ENCODE measurements at regions not wholly inside any gene's neighbourhood (a gene's known extent, or its start where the extent isn't known, plus 50 kb on each side); places are given as distances from the start of the nearest gene placed in this dataset.

DNA sequence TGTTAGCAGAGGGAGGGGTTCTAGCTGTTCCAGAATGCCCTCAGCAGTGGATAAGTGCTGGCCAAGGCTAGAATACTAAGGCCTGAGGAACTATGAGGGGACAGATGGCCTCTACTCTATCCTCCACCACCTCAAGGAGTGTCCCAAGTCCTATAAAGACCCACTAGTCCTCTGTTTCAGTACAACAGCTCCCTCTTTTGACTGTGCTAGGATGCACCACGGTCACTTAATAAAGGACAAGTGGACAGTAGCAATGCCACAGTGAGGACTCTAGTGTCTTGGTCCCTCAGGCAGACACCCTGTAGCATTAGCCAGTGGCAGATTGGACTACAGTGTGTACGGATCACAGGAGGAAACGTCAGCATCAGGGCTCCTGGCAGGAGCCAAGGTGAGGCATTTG is 171.8 kb upstream of the PROK2 start:
- peaks cover 7% of the 10 kb centered on the region for H3K4me1 Mint-ChIP-seq (ENCODE audit: low read depth, unreplicated experiment)
- peaks cover 4% of the 10 kb centered on the region for H3K36me3 Mint-ChIP-seq (ENCODE audit: unreplicated experiment)
- H3K27me3 Mint-ChIP-seq (ENCODE audit: unreplicated experiment), result no peaks in the 10 kb centered on the region
- no peak overlapping the region for H3K27ac Mint-ChIP-seq (ENCODE audit: unreplicated experiment)
- TF ChIP-seq, protein P1, sequence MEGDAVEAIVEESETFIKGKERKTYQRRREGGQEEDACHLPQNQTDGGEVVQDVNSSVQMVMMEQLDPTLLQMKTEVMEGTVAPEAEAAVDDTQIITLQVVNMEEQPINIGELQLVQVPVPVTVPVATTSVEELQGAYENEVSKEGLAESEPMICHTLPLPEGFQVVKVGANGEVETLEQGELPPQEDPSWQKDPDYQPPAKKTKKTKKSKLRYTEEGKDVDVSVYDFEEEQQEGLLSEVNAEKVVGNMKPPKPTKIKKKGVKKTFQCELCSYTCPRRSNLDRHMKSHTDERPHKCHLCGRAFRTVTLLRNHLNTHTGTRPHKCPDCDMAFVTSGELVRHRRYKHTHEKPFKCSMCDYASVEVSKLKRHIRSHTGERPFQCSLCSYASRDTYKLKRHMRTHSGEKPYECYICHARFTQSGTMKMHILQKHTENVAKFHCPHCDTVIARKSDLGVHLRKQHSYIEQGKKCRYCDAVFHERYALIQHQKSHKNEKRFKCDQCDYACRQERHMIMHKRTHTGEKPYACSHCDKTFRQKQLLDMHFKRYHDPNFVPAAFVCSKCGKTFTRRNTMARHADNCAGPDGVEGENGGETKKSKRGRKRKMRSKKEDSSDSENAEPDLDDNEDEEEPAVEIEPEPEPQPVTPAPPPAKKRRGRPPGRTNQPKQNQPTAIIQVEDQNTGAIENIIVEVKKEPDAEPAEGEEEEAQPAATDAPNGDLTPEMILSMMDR (IDR thresholded peaks at IDR 0.05; ENCODE audit: partially characterized antibody, unreplicated experiment), result no peak
- no peak for DNase-seq
- no peak overlapping the region for H3K4me3 Mint-ChIP-seq (ENCODE audit: unreplicated experiment)
- H3K9me3 Mint-ChIP-seq (ENCODE audit: unreplicated experiment), result peaks cover 3% of the 10 kb centered on the region

- Mint-ChIP-seq H3K27me3 (ENCODE audit: unreplicated experiment) (no peaks in the 10 kb centered on the region), H3K4me3 (ENCODE audit: unreplicated experiment) (no peak overlapping the region), H3K4me1 (ENCODE audit: low read depth, unreplicated experiment) (peaks cover 7% of the 10 kb centered on the region), H3K36me3 (ENCODE audit: unreplicated experiment) (peaks cover 4% of the 10 kb centered on the region), H3K27ac (ENCODE audit: unreplicated experiment) (no peak overlapping the region), H3K9me3 (ENCODE audit: unreplicated experiment) (peaks cover 3% of the 10 kb centered on the region)
- TF ChIP-seq, protein P1 (IDR thresholded peaks at IDR 0.05; ENCODE audit: partially characterized antibody, unreplicated experiment), result no peak
- no peak for DNase-seq
Observed at GRCh38 chr3:71956069-71956340, 171.1 kb upstream of the PROK2 start.

DNA sequence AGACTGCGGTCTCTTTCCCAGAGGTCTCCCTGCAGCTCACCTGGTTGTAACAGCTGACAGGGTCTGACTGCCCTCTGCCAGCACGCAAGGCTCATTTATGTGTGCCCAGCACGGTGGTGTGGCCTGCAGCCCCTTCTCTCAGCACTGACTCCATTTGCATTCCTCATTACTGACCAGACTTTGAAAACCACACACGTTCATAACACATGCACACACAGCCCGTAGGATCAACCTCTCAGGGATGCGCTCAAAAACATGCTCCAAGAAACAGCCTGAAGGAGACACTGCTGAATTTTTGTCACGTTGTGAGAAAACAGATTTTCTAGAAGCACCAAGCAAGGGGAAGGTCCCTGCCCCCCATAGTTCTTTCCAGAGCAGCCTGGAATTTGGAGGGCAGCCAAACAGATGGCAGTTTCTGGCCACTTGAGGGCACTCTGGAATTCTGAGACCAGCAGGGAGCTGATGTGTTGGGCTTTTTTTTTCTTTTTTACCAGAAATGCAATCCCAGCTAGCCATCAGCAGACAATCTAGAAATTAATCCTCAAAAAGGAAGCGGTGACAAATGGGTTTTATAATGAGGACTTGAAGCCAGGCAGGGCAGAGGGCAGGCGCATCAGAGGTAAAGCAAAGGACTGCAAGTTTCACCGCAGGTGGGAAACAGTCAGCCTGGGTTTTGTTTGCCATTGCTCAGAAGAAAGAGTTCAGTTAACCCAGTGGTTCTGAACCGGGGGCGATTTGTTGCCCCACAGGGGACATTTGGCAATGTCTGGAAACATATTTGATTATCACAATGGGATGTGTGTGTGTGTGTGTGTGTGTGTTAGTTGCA is 170.5 kb upstream of the PROK2 start:
- H3K4me1 Mint-ChIP-seq (ENCODE audit: low read depth, unreplicated experiment), result peaks cover 7% of the 10 kb centered on the region
- TF ChIP-seq, protein P1 (IDR thresholded peaks at IDR 0.05; ENCODE audit: partially characterized antibody, unreplicated experiment), result no peak
- H3K9me3 Mint-ChIP-seq (ENCODE audit: unreplicated experiment), result peaks cover 3% of the 10 kb centered on the region
- no peak overlapping the region for H3K27ac Mint-ChIP-seq (ENCODE audit: unreplicated experiment)
- peak; percentile 63 for DNase-seq
- H3K4me3 Mint-ChIP-seq (ENCODE audit: unreplicated experiment), result no peak overlapping the region
- no peaks in the 10 kb centered on the region for H3K27me3 Mint-ChIP-seq (ENCODE audit: unreplicated experiment)
- H3K36me3 Mint-ChIP-seq (ENCODE audit: unreplicated experiment), result peaks cover 4% of the 10 kb centered on the region

- H3K9me3 Mint-ChIP-seq (ENCODE audit: unreplicated experiment), result no peaks in the 10 kb centered on the region
- H3K4me1 Mint-ChIP-seq (ENCODE audit: low read depth, unreplicated experiment), result peaks cover 7% of the 10 kb centered on the region
- H3K4me3 Mint-ChIP-seq (ENCODE audit: unreplicated experiment), result no peak overlapping the region
- no peaks in the 10 kb centered on the region for H3K36me3 Mint-ChIP-seq (ENCODE audit: unreplicated experiment)
- H3K27ac Mint-ChIP-seq (ENCODE audit: unreplicated experiment), result no peak overlapping the region
- no peak for DNase-seq
- TF ChIP-seq, protein P1 (IDR thresholded peaks at IDR 0.05; ENCODE audit: partially characterized antibody, unreplicated experiment), result no peak
- no peaks in the 10 kb centered on the region for H3K27me3 Mint-ChIP-seq (ENCODE audit: unreplicated experiment)
Observed at GRCh38 chr3:71951842-71952241, 166.9 kb upstream of the PROK2 start.

- no peaks in the 10 kb centered on the region for H3K9me3 Mint-ChIP-seq (ENCODE audit: unreplicated experiment)
- TF ChIP-seq, protein P1 (IDR thresholded peaks at IDR 0.05; ENCODE audit: partially characterized antibody, unreplicated experiment), result no peak
- H3K4me1 Mint-ChIP-seq (ENCODE audit: low read depth, unreplicated experiment), result peaks cover 7% of the 10 kb centered on the region
- no peak overlapping the region for H3K27ac Mint-ChIP-seq (ENCODE audit: unreplicated experiment)
- H3K27me3 Mint-ChIP-seq (ENCODE audit: unreplicated experiment), result no peaks in the 10 kb centered on the region
- no peak for DNase-seq
- H3K36me3 Mint-ChIP-seq (ENCODE audit: unreplicated experiment), result no peaks in the 10 kb centered on the region
- H3K4me3 Mint-ChIP-seq (ENCODE audit: unreplicated experiment), result no peak overlapping the region
Observed at GRCh38 chr3:71951361-71951760, 166.4 kb upstream of the PROK2 start.

Measured in glutamatergic neuron (in vitro differentiated cells).